ENCODE measurements at regions not wholly inside any gene's neighbourhood (a gene's known extent, or its start where the extent isn't known, plus 50 kb on each side); places are given as distances from the start of the nearest gene placed in this dataset.
A peak's percentile ranks its signal among the peaks of the same experiment; 100 is the strongest.

DNA sequence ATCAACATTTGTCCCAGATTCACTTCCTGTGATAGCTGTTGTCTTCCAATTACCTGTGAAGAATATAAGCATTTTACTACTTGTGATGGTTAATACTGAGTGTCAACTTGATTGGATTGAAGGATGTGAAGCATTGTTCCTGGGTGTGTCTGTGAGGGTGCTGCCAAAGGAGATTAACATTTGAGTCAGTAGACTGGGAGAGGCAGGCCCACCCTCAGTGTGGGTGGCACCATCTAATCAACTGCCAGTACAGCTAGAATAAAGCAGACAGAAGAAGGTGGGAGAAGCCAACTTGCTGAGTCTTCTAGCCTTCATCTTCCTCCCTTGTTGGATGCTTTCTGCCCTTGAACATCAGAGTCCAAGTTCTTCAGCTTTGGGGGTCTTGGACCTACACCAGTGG, 660.4 kb upstream of the GOT2 start:
- in situ Hi-C loops (cut with MboI; ENCODE audit: low pct_unique_long_range_greater_than_20kb in 2 of 9, low sequenced_read_pairs in 9 of 9, unreplicated experiment in 9 of 9): no loop called here

DNA sequence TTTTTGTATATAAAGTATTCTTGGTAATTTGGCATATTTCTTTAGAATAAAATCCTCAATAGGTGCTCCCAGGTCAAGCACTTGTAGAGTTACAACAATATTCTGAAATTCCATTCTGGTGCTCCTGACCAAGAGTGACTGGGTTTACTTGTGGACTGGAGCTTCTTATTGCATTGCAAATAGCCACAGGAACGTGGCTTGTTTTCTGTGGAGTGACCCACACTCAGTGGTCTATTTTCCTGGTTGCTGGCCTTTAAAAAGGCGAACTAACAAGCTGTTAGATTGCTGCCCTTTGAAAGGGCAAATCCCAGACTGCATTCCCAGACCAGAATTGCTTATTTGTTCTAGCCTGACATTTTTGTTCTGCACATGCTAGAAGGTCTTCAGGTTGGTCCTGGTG, 658.8 kb upstream of the GOT2 start:
- Histone ChIP-seq H3K4me3 (no peak overlapping the region), H3K4me1 (replicated peaks in 1 of 2) (peaks cover 0 to 18% of the 10 kb centered on the region in 2 donors), H3K27ac (no peak overlapping the region)
- WGBS, 10 experiments: 42 to 100% (median 71%) methylated on average over 1 to 2 of the region's 2 CpGs; no CpG with 5 or more reads in 5 of the 10 experiments
- ATAC-seq (replicated peaks in 6 of 8): no peak
- in situ Hi-C loops (cut with MboI; ENCODE audit: low pct_unique_long_range_greater_than_20kb in 2 of 9, low sequenced_read_pairs in 9 of 9, unreplicated experiment in 9 of 9): no loop called here

More for the DNA sequence above, 660.4 kb upstream of the GOT2 start:
- Histone ChIP-seq H3K4me1 (replicated peaks in 1 of 2) (peaks cover 0 to 18% of the 10 kb centered on the region in 2 donors), H3K27ac (no peak overlapping the region), H3K4me3 (no peak overlapping the region)
- no peak for ATAC-seq (replicated peaks in 6 of 8)

DNA sequence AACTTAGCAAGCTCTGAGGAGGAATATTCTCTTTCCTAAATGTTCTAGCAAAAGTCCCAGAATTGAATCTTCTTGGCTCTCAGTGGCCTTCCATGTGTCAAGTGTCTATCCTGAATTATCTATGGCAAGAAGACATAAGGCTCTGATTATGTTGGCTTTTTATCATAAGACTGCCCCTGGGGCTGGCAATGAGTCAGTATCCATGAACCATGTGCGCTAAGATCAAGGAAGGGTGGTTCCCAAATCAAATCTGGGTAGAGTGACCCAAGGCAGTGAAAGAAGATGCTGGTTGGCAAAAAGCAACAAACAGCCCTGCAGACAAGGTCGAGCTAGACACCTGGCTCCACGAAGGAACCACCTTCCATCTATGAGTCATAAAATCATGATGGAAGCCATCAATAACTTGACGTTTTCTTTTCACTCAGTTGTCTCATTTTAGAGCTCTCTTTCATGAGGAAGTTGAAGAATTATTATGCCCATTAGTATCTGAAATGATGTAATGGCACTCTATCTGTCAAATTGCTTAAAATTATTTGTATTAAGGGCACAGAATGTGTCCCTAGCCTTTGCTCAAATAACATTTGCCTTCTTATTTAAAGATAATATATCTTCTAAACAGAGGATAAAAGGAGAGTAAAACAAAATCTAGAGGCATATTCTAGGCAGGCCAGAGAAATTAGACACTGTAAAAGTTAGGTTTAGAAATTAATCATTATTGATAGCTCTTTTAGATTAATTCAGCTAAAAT, 657.7 kb upstream of the GOT2 start:
- in situ Hi-C loops (cut with MboI; ENCODE audit: low pct_unique_long_range_greater_than_20kb in 2 of 9, low sequenced_read_pairs in 9 of 9, unreplicated experiment in 9 of 9): no loop called here
- H3K27ac ChIP-seq: peak overlapping the region; percentile 25 to 35
- H3K4me1 ChIP-seq (replicated peaks in 1 of 2): peaks cover 0 to 19% of the 10 kb centered on the region in 2 donors
- 0 to 67% (median 42%) methylated on average over 2 to 4 of the region's 4 CpGs; no CpG with 5 or more reads in 1 of the 10 experiments for WGBS, 10 experiments
- ATAC-seq (replicated peaks in 6 of 8): peak in 7 of 8 experiments; percentile 60 to 92 (median 90)
- H3K4me3 ChIP-seq: no peak overlapping the region

DNA sequence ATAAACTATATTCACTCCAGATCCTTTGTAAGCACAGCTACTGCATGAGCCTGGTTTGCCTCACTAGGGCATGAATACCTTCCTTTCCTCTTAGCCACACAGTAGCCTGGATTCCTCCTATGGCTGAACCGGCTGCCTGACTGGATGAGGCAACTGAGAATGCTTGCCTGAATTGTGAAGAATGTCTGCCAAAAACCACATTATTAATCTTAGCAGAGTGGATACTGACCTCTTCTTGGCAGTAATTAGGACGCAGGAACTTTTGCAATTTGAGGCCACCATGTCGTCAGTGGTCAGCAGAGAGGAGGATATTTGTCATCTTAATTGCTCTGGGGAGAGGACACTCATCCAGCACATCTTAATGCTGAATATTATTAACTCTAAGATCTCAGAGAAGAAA, 651.8 kb upstream of the GOT2 start:
- H3K4me1 ChIP-seq (replicated peaks in 1 of 2): peaks cover 9 to 22% of the 10 kb centered on the region in 2 donors
- in situ Hi-C loops (cut with MboI; ENCODE audit: low pct_unique_long_range_greater_than_20kb in 2 of 9, low sequenced_read_pairs in 9 of 9, unreplicated experiment in 9 of 9): no loop called here
- WGBS, 10 experiments: 0 to 60% (median 35%) methylated on average over 1 to 3 of the region's 3 CpGs; no CpG with 5 or more reads in 1 of the 10 experiments
- peak in 6 of 8 experiments; percentile 55 to 97 (median 93) for ATAC-seq (replicated peaks in 6 of 8)
- peak overlapping the region in 1 of 2 donors; percentile 27 for H3K27ac ChIP-seq
- no peak overlapping the region for H3K4me3 ChIP-seq

DNA sequence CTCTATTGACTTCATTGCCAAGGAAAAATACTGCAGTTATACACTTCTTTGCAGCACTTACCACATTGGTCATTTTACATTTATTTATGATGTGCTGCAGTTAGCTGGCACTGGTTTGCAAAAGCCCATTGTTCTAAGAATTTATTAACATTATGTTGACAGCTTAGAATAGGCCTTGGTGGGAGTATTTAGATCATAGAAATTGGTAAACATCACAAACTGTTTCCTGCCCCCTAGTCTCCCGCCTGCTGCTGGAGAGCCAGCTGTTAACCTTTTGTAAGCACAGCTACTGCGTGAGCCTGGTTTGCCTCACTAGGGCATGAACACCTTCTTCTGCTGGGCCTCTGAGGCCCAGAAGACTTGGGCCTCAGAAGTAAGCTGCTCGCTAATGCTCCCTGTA, 651.4 kb upstream of the GOT2 start:
- Histone ChIP-seq H3K4me3 (no peak overlapping the region), H3K27ac (peak overlapping the region in 1 of 2 donors; percentile 27), H3K4me1 (replicated peaks in 1 of 2) (peaks cover 9 to 22% of the 10 kb centered on the region in 2 donors)
- WGBS, 10 experiments: 0 to 100% (median 90%) methylated on average over 1 to 3 of the region's 3 CpGs; no CpG with 5 or more reads in 3 of the 10 experiments
- peak in 5 of 8 experiments; percentile 16 to 49 (median 40) for ATAC-seq (replicated peaks in 6 of 8)
- in situ Hi-C loops (cut with MboI; ENCODE audit: low pct_unique_long_range_greater_than_20kb in 2 of 9, low sequenced_read_pairs in 9 of 9, unreplicated experiment in 9 of 9): no loop called here

DNA sequence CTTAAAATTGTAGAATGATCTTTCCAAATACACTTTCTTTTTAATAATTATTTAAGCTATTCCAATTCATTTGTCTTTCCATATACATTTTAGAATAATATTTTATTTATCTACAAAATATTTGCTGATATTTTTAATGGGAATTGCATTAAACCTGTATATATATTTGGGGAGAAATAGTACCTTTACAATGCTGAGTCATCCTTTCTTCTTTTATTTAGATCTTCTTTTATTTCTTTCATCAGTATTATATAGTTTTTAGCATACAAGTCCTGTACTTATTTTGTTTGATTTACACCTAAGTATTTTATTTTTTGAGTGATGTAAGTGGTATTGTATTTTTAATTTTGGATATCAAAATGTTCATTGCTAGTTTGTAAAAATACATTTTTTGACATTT, 639.5 kb upstream of the GOT2 start:
- ATAC-seq (replicated peaks in 6 of 8): no peak
- Histone ChIP-seq H3K4me3 (no peak overlapping the region), H3K27ac (no peak overlapping the region), H3K4me1 (replicated peaks in 1 of 2) (peaks cover 0 to 7% of the 10 kb centered on the region in 2 donors)
- in situ Hi-C loops (cut with MboI; ENCODE audit: low pct_unique_long_range_greater_than_20kb in 2 of 9, low sequenced_read_pairs in 9 of 9, unreplicated experiment in 9 of 9): no loop called here

DNA sequence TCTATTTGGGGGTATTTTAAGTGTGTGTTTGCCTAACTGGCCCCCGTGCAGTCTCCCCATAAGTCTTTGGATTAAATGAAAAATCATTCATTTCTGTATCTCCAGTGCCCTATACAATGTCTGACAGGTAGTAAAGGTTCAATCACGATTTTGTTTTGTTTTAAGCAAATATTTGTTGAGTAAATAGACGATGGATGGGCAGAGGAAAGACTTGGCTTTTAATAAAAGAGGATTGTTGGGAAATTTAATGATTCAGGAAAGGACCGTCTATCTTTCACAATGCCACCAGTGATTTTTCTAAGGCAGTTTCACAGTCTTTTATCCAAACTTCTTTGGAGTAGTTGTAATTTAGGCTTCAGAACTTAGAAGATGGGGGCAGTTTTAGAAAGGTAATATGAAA, 636.6 kb upstream of the GOT2 start:
- H3K4me1 ChIP-seq (replicated peaks in 1 of 2): peaks cover 0 to 10% of the 10 kb centered on the region in 2 donors
- no peak for ATAC-seq (replicated peaks in 6 of 8)
- in situ Hi-C loops (cut with MboI; ENCODE audit: low pct_unique_long_range_greater_than_20kb in 2 of 9, low sequenced_read_pairs in 9 of 9, unreplicated experiment in 9 of 9): no loop called here
- WGBS, 10 experiments: 21 to 100% (median 71%) methylated on average over 1 to 4 of the region's 4 CpGs; no CpG with 5 or more reads in 1 of the 10 experiments
- H3K4me3 ChIP-seq: no peak overlapping the region
- no peak overlapping the region for H3K27ac ChIP-seq

DNA sequence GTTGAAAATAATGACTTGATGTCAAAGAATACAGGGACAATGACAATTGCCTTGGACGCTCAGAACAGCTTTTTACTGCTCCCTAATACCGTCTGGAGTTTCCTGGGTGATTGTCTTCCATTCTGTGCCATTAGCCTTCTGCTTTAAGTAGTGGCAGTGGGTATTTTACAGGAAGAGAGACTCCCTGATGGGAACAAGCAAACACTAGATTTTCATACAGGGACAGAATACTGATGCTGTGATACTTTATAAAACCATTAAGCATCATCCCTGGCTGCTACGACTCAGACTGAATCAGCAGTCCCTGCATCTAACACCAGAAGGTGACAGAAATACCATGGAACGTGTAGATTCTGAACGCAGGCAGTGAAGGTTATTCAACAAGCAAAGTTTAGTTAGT, 635.4 kb upstream of the GOT2 start:
- in situ Hi-C loops (cut with MboI; ENCODE audit: low pct_unique_long_range_greater_than_20kb in 2 of 9, low sequenced_read_pairs in 9 of 9, unreplicated experiment in 9 of 9): no loop called here
- no peak overlapping the region for H3K4me3 ChIP-seq
- no peak overlapping the region for H3K27ac ChIP-seq
- ATAC-seq (replicated peaks in 6 of 8): peak in 4 of 8 experiments; percentile 31 to 66 (median 43)
- H3K4me1 ChIP-seq (replicated peaks in 1 of 2): peaks cover 0 to 10% of the 10 kb centered on the region in 2 donors
- WGBS, 10 experiments: 3 to 92% (median 43%) methylated on average over 1 to 5 of the region's 5 CpGs; no CpG with 5 or more reads in 3 of the 10 experiments

DNA sequence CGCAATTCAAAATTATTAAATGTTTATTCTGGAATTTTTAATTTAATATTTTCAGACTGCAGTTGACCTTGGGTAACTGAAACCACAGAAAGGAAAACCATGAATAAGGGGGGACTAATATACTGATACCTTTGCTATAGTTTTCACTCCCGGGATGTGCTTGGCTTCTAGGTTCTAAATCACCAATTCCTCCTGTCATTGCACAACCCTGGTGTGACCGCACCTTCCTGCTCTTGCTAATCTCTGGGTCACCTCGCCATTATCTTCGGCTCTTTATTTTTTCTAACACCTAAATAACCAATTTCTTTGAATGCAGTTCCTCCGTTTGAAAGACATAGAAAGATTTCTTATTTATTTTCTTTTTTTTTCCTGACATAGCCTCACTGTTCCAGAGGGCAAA, 634.5 kb upstream of the GOT2 start:
- in situ Hi-C loops (cut with MboI; ENCODE audit: low pct_unique_long_range_greater_than_20kb in 2 of 9, low sequenced_read_pairs in 9 of 9, unreplicated experiment in 9 of 9): no loop called here
- peaks cover 0 to 10% of the 10 kb centered on the region in 2 donors for H3K4me1 ChIP-seq (replicated peaks in 1 of 2)
- no peak overlapping the region for H3K4me3 ChIP-seq
- no peak for ATAC-seq (replicated peaks in 6 of 8)
- no peak overlapping the region for H3K27ac ChIP-seq
- 15 to 100% (median 81%) methylated on average over 3 to 6 of the region's 6 CpGs for WGBS, 10 experiments

DNA sequence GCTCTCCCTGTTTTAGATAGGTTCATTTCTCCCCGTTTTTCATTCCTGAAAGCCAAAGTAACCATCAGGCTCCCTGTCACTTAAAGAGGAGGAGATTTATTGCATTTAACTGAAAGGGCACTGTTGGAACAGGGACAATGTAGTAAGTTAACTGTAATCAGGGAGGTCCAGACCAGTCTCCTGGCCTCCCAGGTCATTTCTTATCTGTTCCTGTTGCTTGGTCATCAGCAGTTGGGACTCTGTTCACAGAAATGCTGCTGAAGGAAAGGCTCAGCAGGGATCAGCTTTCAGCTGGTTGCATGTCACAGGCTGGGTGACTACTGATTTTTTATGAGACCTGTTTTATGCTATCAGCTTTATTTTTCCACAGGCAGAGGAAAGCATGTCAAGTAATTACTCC, 622.6 kb upstream of the GOT2 start:
- in situ Hi-C loops (cut with MboI; ENCODE audit: low pct_unique_long_range_greater_than_20kb in 2 of 9, low sequenced_read_pairs in 9 of 9, unreplicated experiment in 9 of 9): no loop called here
- ATAC-seq (replicated peaks in 6 of 8): peak in 5 of 8 experiments; percentile 81 to 98 (median 91)
- Histone ChIP-seq H3K27ac (no peak overlapping the region), H3K4me1 (replicated peaks in 1 of 2) (peaks cover 6 to 17% of the 10 kb centered on the region in 2 donors), H3K4me3 (no peak overlapping the region)
- WGBS, 10 experiments: 0 to 50% (median 20%) methylated on average over 1 of the region's 1 CpG; no CpG with 5 or more reads in 3 of the 10 experiments

DNA sequence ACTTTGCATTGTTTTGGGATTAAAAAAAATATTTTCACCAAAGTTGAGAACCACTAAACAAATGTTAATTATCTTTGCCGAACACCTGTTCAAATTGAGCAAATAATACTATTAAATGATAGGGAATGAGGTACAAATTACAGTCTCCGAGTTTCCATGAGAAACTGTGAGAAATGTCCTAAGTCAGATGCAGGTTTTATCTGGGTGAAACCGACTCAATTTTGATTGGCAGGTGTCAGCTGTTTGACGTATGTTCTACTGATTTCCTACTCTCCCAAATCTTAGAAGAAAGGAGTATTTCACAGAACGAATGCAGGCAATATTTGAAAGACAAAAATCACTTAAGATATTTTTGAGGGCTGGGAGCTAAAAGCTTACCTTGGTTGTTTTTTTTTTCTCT, 622.0 kb upstream of the GOT2 start:
- in situ Hi-C loops (cut with MboI; ENCODE audit: low pct_unique_long_range_greater_than_20kb in 2 of 9, low sequenced_read_pairs in 9 of 9, unreplicated experiment in 9 of 9): no loop called here

DNA sequence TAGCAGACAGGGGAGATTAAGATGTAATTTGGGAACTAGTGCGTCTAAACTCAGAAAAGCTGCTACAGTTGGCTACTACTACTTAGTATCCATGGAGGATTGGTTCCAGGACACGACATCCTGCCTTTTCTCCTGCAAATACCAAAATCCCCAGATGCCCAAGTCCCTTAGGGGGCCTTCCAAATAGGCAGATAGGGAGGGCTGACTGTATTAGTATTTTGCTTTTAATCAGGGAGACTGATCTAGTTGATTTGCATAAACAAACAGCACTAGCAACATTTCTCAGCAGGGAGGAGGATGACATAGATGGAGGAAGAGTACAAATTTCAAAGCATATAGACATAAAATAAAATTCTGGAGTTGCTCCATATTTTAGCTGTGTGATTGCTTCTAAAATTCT, 621.6 kb upstream of the GOT2 start:
- Histone ChIP-seq H3K4me3 (no peak overlapping the region), H3K27ac (no peak overlapping the region), H3K4me1 (replicated peaks in 1 of 2) (peaks cover 6 to 23% of the 10 kb centered on the region in 2 donors)
- 0 to 83% (median 50%) methylated on average over 1 to 2 of the region's 2 CpGs; no CpG with 5 or more reads in 3 of the 10 experiments for WGBS, 10 experiments
- ATAC-seq (replicated peaks in 6 of 8): no peak
- in situ Hi-C loops (cut with MboI; ENCODE audit: low pct_unique_long_range_greater_than_20kb in 2 of 9, low sequenced_read_pairs in 9 of 9, unreplicated experiment in 9 of 9): no loop called here

More for the DNA sequence above, 622.0 kb upstream of the GOT2 start:
- no peak overlapping the region for H3K27ac ChIP-seq
- no peak overlapping the region for H3K4me3 ChIP-seq
- peaks cover 6 to 22% of the 10 kb centered on the region in 2 donors for H3K4me1 ChIP-seq (replicated peaks in 1 of 2)
- WGBS, 10 experiments: 10 to 86% (median 68%) methylated on average over 3 to 5 of the region's 5 CpGs
- ATAC-seq (replicated peaks in 6 of 8): no peak

DNA sequence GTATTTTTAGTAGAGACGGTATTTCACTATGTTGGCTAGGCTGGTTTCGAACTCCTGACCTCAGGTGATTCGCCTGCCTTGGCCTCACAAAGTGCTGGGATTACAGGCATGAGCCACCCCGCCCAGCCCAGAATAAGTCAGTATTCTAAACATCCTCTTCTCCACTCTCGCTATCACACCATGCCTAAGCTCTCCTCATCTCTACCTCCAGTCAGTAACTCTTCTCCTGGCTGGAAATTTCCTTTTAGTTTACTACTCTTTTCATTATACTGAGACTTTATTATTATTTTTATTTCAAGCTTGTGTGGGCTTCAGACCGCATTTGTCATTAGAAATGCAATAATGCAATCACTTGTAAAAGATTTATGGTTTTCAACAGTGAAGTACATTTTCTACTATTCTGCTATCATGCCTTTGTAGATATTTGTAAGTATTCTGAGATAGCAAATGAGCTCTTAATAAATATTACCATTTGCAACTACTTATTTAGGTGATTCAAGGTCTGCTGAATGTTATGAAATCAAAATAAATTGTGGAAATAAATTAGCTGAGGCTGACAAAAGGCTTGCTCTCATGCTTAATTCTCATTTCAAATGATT, 617.3 kb upstream of the GOT2 start:
- ATAC-seq (replicated peaks in 6 of 8): peak in 5 of 8 experiments; percentile 27 to 77 (median 66)
- 8 to 96% (median 65%) methylated on average over 1 to 6 of the region's 6 CpGs; no CpG with 5 or more reads in 1 of the 10 experiments for WGBS, 10 experiments
- H3K27ac ChIP-seq: no peak overlapping the region
- in situ Hi-C loops (cut with MboI; ENCODE audit: low pct_unique_long_range_greater_than_20kb in 2 of 9, low sequenced_read_pairs in 9 of 9, unreplicated experiment in 9 of 9): no loop called here
- H3K4me1 ChIP-seq (replicated peaks in 1 of 2): peaks cover 0 to 14% of the 10 kb centered on the region in 2 donors
- H3K4me3 ChIP-seq: no peak overlapping the region
